Astrocyte (in vitro differentiated cells and primary cell): ENCODE measurements at regions not wholly inside any gene's neighbourhood (a gene's known extent, or its start where the extent isn't known, plus 50 kb on each side); places are given as distances from the start of the nearest gene placed in this dataset.

ENCODE experiments used
- DNase-seq: peaks from one replicate; pipeline ENCODE4 v3.0.0-alpha.2; 2010; ENCODE audit warnings: low read depth
- FAIRE-seq: peaks from 2 replicates; lab custom pipeline; 2011; peaks lifted over from hg19 to GRCh38; lab: Jason Lieb, UNC
- H2AFZ ChIP-seq: 2 replicates; pipeline ENCODE4 v1.6.0; 2012; ENCODE audit warnings: low read depth, low read length, inconsistent platforms
- H3K27ac ChIP-seq: 2 replicates; pipeline ENCODE4 v1.5.1; 2011; ENCODE audit warnings: low read depth, low read length, inconsistent platforms
- H3K27me3 ChIP-seq: 2 replicates; pipeline ENCODE4 v1.6.0; 2011; ENCODE audit warnings: low read length, inconsistent platforms; ENCODE audit not compliant: insufficient read depth
- H3K36me3 ChIP-seq: 2 replicates; pipeline ENCODE4 v1.5.1; 2011; ENCODE audit warnings: low read length, inconsistent platforms; ENCODE audit not compliant: insufficient read depth
- H3K4me1 ChIP-seq: 2 replicates; pipeline ENCODE4 v1.5.1; 2011; ENCODE audit warnings: low read length, inconsistent platforms; ENCODE audit not compliant: insufficient read depth
- H3K4me2 ChIP-seq: 2 replicates; pipeline ENCODE4 v1.6.0; 2012; ENCODE audit warnings: low read length, inconsistent platforms
- H3K4me3 ChIP-seq: 2 replicates; pipeline ENCODE4 v1.5.1; 2011; ENCODE audit warnings: low read depth, mild to moderate bottlenecking, low read length, inconsistent platforms; ENCODE audit not compliant: insufficient read depth
- H3K79me2 ChIP-seq: 2 replicates; pipeline ENCODE4 v1.6.0; 2012; ENCODE audit warnings: mild to moderate bottlenecking, low read length, inconsistent platforms; ENCODE audit not compliant: insufficient read depth
- H3K9ac ChIP-seq: 2 replicates; pipeline ENCODE4 v1.6.0; 2012; ENCODE audit warnings: mild to moderate bottlenecking, low read length, inconsistent platforms
- H3K9me3 ChIP-seq: 2 replicates; pipeline ENCODE4 v1.5.1; 2012; ENCODE audit warnings: low read depth, mild to moderate bottlenecking, low read length, inconsistent platforms; ENCODE audit not compliant: insufficient read depth
- H4K20me1 ChIP-seq: 2 replicates; pipeline ENCODE4 v1.6.0; 2012; ENCODE audit warnings: low read length, inconsistent platforms; ENCODE audit not compliant: insufficient read depth
- H3K27ac Mint-ChIP-seq: one replicate; pipeline ENCODE4 v1.8.0; 2021; ENCODE audit warnings: mild to moderate bottlenecking, mixed read lengths; ENCODE audit not compliant: unreplicated experiment
- H3K27me3 Mint-ChIP-seq: one replicate; pipeline ENCODE4 v1.8.0; 2021; ENCODE audit warnings: low read depth, mixed read lengths; ENCODE audit not compliant: unreplicated experiment
- H3K36me3 Mint-ChIP-seq: one replicate; pipeline ENCODE4 v1.8.0; 2021; ENCODE audit warnings: low read depth, mixed read lengths; ENCODE audit not compliant: unreplicated experiment
- H3K4me1 Mint-ChIP-seq: one replicate; pipeline ENCODE4 v1.8.0; 2021; ENCODE audit warnings: low read depth, mixed read lengths; ENCODE audit not compliant: unreplicated experiment
- H3K4me3 Mint-ChIP-seq: one replicate; pipeline ENCODE4 v1.8.0; 2021; ENCODE audit warnings: mild to moderate bottlenecking, moderate library complexity, mixed read lengths; ENCODE audit not compliant: unreplicated experiment
- H3K9me3 Mint-ChIP-seq: one replicate; pipeline ENCODE4 v1.8.0; 2021; ENCODE audit warnings: mild to moderate bottlenecking, mixed read lengths; ENCODE audit not compliant: unreplicated experiment
- CTCF ChIP-seq: IDR thresholded peaks from 2 replicates; pipeline ENCODE4 v1.5.1; 2011; ENCODE audit warnings: low read depth, mild to moderate bottlenecking, inconsistent platforms, low read length, moderate library complexity; ENCODE audit not compliant: insufficient read depth
- EZH2 ChIP-seq: IDR thresholded peaks from 2 replicates; pipeline ENCODE4 v1.6.1; 2012; ENCODE audit warnings: mild to moderate bottlenecking, low read length, inconsistent platforms; ENCODE audit not compliant: insufficient read depth

GRCh38 chr2:150413366-150413765 is 74.1 kb downstream of the RND3 start:
- Histone ChIP-seq H3K36me3 (no peaks in the 10 kb centered on the region), H2AFZ (no peak overlapping the region), H3K9me3 (no peaks in the 10 kb centered on the region), H3K4me3 (no peak overlapping the region), H3K4me2 (no peak overlapping the region), H4K20me1 (no peaks in the 10 kb centered on the region), H3K27me3 (no peaks in the 10 kb centered on the region), H3K27ac (no peak overlapping the region), H3K4me1 (peaks cover 10% of the 10 kb centered on the region), H3K9ac (no peak overlapping the region), H3K79me2 (no peaks in the 10 kb centered on the region)
- H3K27ac Mint-ChIP-seq, result no peak overlapping the region
- no peaks in the 10 kb centered on the region for H3K27me3 Mint-ChIP-seq
- peaks cover 18% of the 10 kb centered on the region for H3K4me1 Mint-ChIP-seq
- H3K36me3 Mint-ChIP-seq, result no peaks in the 10 kb centered on the region
- FAIRE-seq (no peak), DNase-seq (no peak)
- no peak overlapping the region for H3K4me3 Mint-ChIP-seq
- H3K9me3 Mint-ChIP-seq, result no peaks in the 10 kb centered on the region
- TF ChIP-seq EZH2, result no peak
- no peak for TF ChIP-seq CTCF

- H3K27ac ChIP-seq, result peak overlapping the region; percentile 14
Measured at GRCh38 chr2:150410809-150411208, 76.7 kb downstream of the RND3 start.

More at GRCh38 chr2:150410809-150411208, 76.7 kb downstream of the RND3 start:
- Histone ChIP-seq H3K79me2 (no peaks in the 10 kb centered on the region), H3K9ac (peak overlapping the region; percentile 33), H3K4me2 (peak overlapping the region; percentile 71), H4K20me1 (no peaks in the 10 kb centered on the region), H3K36me3 (no peaks in the 10 kb centered on the region), H2AFZ (no peak overlapping the region), H3K4me3 (no peak overlapping the region), H3K4me1 (peaks cover 10% of the 10 kb centered on the region), H3K9me3 (no peaks in the 10 kb centered on the region), H3K27me3 (no peaks in the 10 kb centered on the region)
- TF ChIP-seq EZH2, result no peak
- TF ChIP-seq CTCF, result no peak
- peak; percentile 87 for DNase-seq
- Mint-ChIP-seq H3K9me3 (no peaks in the 10 kb centered on the region), H3K27ac (peak overlapping the region; percentile 88), H3K4me1 (peaks cover 20% of the 10 kb centered on the region), H3K27me3 (no peaks in the 10 kb centered on the region), H3K36me3 (no peaks in the 10 kb centered on the region), H3K4me3 (no peak overlapping the region)
- FAIRE-seq, result peak; percentile 71
